RPMI7951 (cell line): ENCODE measurements at regions not wholly inside any gene's neighbourhood (a gene's known extent, or its start where the extent isn't known, plus 50 kb on each side); places are given as distances from the start of the nearest gene placed in this dataset.

Experiments
- DNase-seq: peaks from one replicate; pipeline ENCODE4 v3.0.0-alpha.2; 2012; ENCODE audit warnings: low read depth

- no peak for DNase-seq
Measured at GRCh38 chr2:100764430-100764829, 55.5 kb upstream of the NPAS2 start.

- DNase-seq, result no peak
Measured at GRCh38 chr2:100765481-100765880, 54.5 kb upstream of the NPAS2 start.

GRCh38 chr2:100766256-100766655, 53.7 kb upstream of the NPAS2 start:
- DNase-seq, result no peak

- no peak for DNase-seq
Measured at GRCh38 chr2:100766806-100767205, 53.1 kb upstream of the NPAS2 start.

GRCh38 chr2:100767224-100767653, 52.7 kb upstream of the NPAS2 start:
- DNase-seq, result peak; percentile 90

GRCh38 chr2:100767810-100768806, 51.8 kb upstream of the NPAS2 start:
- peak; percentile 38 for DNase-seq
